ENCODE measurements at regions not wholly inside any gene's neighbourhood (a gene's known extent, or its start where the extent isn't known, plus 50 kb on each side); places are given as distances from the start of the nearest gene placed in this dataset.

- TF ChIP-seq POLR2A (IDR thresholded peaks at IDR 0.05) (no peak), CTCF (IDR thresholded peaks at IDR 0.05) (no peak), EP300 (IDR thresholded peaks at IDR 0.05) (no peak), POLR2AphosphoS5 (IDR thresholded peaks at IDR 0.05) (no peak)
Measured at GRCh38 chr5:3709717-3710348, 114.2 kb downstream of the IRX1 start.
